GM21576 (cell line): ENCODE measurements at regions not wholly inside any gene's neighbourhood (a gene's known extent, or its start where the extent isn't known, plus 50 kb on each side); places are given as distances from the start of the nearest gene placed in this dataset.

Source experiments
- ATAC-seq: cut with Tn5 transposase; IDR thresholded peaks from one replicate; pipeline ENCODE4 v1.9.1; 2021; ENCODE audit warnings: mild to moderate bottlenecking, moderate library complexity; ENCODE audit not compliant: unreplicated experiment

GRCh38 chrX:20527558-20528011, 260.9 kb upstream of the RPS6KA3 start:
- no peak for ATAC-seq

- ATAC-seq = no peak
Observed at GRCh38 chrX:20527041-20527440, 260.3 kb upstream of the RPS6KA3 start.

GRCh38 chrX:20523626-20524312, 257.1 kb upstream of the RPS6KA3 start:
- ATAC-seq = no peak

GRCh38 chrX:20522420-20522819, 255.7 kb upstream of the RPS6KA3 start:
- ATAC-seq = no peak

- ATAC-seq = no peak
Observed at GRCh38 chrX:20521222-20521621, 254.5 kb upstream of the RPS6KA3 start.

- ATAC-seq = no peak
Observed at GRCh38 chrX:20519826-20520225, 253.1 kb upstream of the RPS6KA3 start.

GRCh38 chrX:20519146-20519545, 252.4 kb upstream of the RPS6KA3 start:
- no peak for ATAC-seq

GRCh38 chrX:20517565-20517964, 250.9 kb upstream of the RPS6KA3 start:
- ATAC-seq = no peak

GRCh38 chrX:20515841-20516461, 249.2 kb upstream of the RPS6KA3 start:
- ATAC-seq = peak; percentile 98

GRCh38 chrX:20514358-20514757, 247.6 kb upstream of the RPS6KA3 start:
- no peak for ATAC-seq

- ATAC-seq = no peak
Observed at GRCh38 chrX:20513185-20513584, 246.5 kb upstream of the RPS6KA3 start.

GRCh38 chrX:20511792-20512191, 245.1 kb upstream of the RPS6KA3 start:
- ATAC-seq = no peak

- no peak for ATAC-seq
Observed at GRCh38 chrX:20507901-20508620, 241.4 kb upstream of the RPS6KA3 start.

GRCh38 chrX:20506739-20507138, 240.0 kb upstream of the RPS6KA3 start:
- no peak for ATAC-seq

GRCh38 chrX:20500949-20501348, 234.2 kb upstream of the RPS6KA3 start:
- no peak for ATAC-seq

GRCh38 chrX:20500171-20500865, 233.6 kb upstream of the RPS6KA3 start:
- peak; percentile 43 for ATAC-seq

- no peak for ATAC-seq
Observed at GRCh38 chrX:20499763-20500162, 233.1 kb upstream of the RPS6KA3 start.

GRCh38 chrX:20498851-20499635, 232.3 kb upstream of the RPS6KA3 start:
- no peak for ATAC-seq

- no peak for ATAC-seq
Observed at GRCh38 chrX:20495575-20495974, 228.9 kb upstream of the RPS6KA3 start.

- ATAC-seq = no peak
Observed at GRCh38 chrX:20488473-20488872, 221.8 kb upstream of the RPS6KA3 start.

GRCh38 chrX:20487227-20487626, 220.5 kb upstream of the RPS6KA3 start:
- no peak for ATAC-seq
